Thoracic aorta (tissue), 2 donors: ENCODE measurements at regions not wholly inside any gene's neighbourhood (a gene's known extent, or its start where the extent isn't known, plus 50 kb on each side); places are given as distances from the start of the nearest gene placed in this dataset.

Experiments
- ATAC-seq: fragments of 150-250 bp; one replicate; pipeline ENCODE4 v1.8.0; 2017; ENCODE audit warnings: low read depth; ENCODE audit not compliant: insufficient number of reproducible peaks, low FRiP score
- DNase-seq: peaks from one replicate; pipeline ENCODE4 v3.0.0-alpha.2; 2020; ENCODE audit warnings: low spot score
- H3K27ac ChIP-seq, 2 donors: fragments of 200-600 bp; sonication (generic); 1 replicate in 1 of 2; 2 replicates in 1 of 2; pipeline ENCODE4 v1.5.1; 2016; ENCODE audit warnings: mild to moderate bottlenecking in 2 of 2, moderate library complexity in 2 of 2
- H3K27me3 ChIP-seq: fragments of 200-600 bp; sonication (generic); replicated peaks from 2 replicates; pipeline ENCODE4 v1.6.0; 2016; ENCODE audit warnings: mild to moderate bottlenecking; ENCODE audit not compliant: insufficient read depth
- H3K36me3 ChIP-seq: fragments of 200-600 bp; sonication (generic); one replicate; pipeline ENCODE4 v1.5.1; 2016
- H3K4me1 ChIP-seq, 2 donors: fragments of 200-600 bp; sonication (generic); 1 replicate in 1 of 2; 2 replicates in 1 of 2; pipeline versions ENCODE4 v1.5.1 to v1.6.0; 2016; ENCODE audit warnings: low read depth in 2 of 2, mild to moderate bottlenecking in 1 of 2; ENCODE audit not compliant: control insufficient read depth in 1 of 2
- H3K4me3 ChIP-seq: fragments of 200-600 bp; sonication (generic); 2 replicates; pipeline ENCODE4 v1.5.1; 2016; ENCODE audit warnings: mild to moderate bottlenecking
- H3K9me3 ChIP-seq: fragments of 200-600 bp; sonication (generic); 2 replicates; pipeline ENCODE4 v1.5.1; 2016
- TF ChIP-seq, protein P1 (sequence below): fragments of 200-600 bp; sonication (generic); IDR thresholded peaks from one replicate; pipeline ENCODE4 v1.5.1; 2019; ENCODE audit warnings: antibody characterized with exemption

DNA sequence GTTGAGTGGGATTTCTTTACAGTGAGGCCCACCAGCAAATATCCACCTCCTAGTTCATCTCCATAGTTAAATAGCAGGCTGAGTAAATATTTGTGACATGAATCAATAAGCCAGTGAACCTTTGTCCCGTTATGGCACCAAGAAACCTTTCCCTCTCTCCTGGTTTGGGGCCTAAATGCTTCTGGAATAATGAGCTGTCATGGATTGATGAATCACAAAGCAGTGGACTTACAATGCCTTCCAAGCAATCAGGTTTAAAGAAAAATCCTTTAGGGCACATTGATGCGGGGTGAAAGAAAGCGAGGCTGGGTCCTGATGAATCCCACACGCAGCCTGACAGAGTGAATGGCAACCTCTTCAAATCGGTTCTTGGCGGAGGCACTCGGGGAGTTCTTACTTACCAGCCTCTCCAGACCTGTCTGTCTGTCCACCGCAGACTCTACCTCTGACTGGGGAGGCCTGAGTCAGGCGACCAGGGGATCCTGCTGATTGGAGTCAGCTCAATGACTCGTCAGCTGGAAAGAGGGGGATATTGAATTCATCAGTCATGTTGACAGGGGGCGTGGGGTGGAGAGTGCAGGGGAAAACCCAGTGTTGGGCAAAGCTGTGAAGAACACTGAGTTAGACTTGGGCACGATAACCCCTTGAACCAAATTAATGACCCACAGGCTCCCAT, 247.3 kb downstream of the PLPP3 start:
- no peaks in the 10 kb centered on the region for H3K27me3 ChIP-seq
- no peak overlapping the region for H3K27ac ChIP-seq
- TF ChIP-seq, protein P1, sequence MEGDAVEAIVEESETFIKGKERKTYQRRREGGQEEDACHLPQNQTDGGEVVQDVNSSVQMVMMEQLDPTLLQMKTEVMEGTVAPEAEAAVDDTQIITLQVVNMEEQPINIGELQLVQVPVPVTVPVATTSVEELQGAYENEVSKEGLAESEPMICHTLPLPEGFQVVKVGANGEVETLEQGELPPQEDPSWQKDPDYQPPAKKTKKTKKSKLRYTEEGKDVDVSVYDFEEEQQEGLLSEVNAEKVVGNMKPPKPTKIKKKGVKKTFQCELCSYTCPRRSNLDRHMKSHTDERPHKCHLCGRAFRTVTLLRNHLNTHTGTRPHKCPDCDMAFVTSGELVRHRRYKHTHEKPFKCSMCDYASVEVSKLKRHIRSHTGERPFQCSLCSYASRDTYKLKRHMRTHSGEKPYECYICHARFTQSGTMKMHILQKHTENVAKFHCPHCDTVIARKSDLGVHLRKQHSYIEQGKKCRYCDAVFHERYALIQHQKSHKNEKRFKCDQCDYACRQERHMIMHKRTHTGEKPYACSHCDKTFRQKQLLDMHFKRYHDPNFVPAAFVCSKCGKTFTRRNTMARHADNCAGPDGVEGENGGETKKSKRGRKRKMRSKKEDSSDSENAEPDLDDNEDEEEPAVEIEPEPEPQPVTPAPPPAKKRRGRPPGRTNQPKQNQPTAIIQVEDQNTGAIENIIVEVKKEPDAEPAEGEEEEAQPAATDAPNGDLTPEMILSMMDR, result no peak
- no peaks in the 10 kb centered on the region for H3K9me3 ChIP-seq
- H3K36me3 ChIP-seq, result no peaks in the 10 kb centered on the region
- no peak overlapping the region for H3K4me3 ChIP-seq
- H3K4me1 ChIP-seq, result peaks cover 0 to 3% of the 10 kb centered on the region in 2 donors
- ATAC-seq, result no peak
- DNase-seq, result no peak

GRCh38 chr1:56331207-56331891, 248.0 kb downstream of the PLPP3 start:
- no peak overlapping the region for H3K4me3 ChIP-seq
- ATAC-seq (no peak), DNase-seq (no peak)
- H3K4me1 ChIP-seq, result peaks cover under 1 to 3% of the 10 kb centered on the region in 2 donors
- no peaks in the 10 kb centered on the region for H3K27me3 ChIP-seq
- no peaks in the 10 kb centered on the region for H3K9me3 ChIP-seq
- H3K27ac ChIP-seq, result no peak overlapping the region
- no peaks in the 10 kb centered on the region for H3K36me3 ChIP-seq
- TF ChIP-seq, protein P1, result no peak

DNA sequence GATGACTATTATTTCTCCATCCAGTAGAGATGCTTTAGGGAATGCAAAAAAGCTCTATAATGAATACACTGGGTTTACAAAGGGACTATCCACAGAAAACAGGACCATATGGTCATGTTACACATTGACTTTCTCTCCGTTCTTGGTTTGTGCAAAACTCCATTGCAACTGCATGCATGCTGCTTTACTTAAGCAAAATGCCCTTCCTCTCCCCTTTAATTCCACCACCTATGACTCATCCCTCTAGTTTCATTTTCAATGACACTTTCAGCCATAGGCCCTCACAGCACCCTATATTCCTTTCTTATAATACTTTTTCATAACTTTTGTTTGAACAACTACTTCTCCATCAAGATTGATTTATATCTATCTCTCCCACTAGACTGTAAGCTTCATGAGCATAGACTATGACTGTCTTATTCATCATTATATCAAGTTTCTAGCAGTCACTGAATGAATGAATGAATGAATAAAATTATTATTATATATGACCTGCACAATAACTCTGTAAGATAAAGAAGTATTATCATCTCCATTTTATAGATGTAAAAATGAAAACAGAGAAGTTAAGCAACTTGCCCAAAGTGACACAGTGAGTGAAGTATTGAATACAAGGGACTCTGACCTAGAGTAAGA, 248.9 kb downstream of the PLPP3 start:
- ATAC-seq (no peak), DNase-seq (no peak)
- no peaks in the 10 kb centered on the region for H3K36me3 ChIP-seq
- H3K9me3 ChIP-seq, result no peaks in the 10 kb centered on the region
- no peak overlapping the region for H3K27ac ChIP-seq
- H3K27me3 ChIP-seq, result no peaks in the 10 kb centered on the region
- TF ChIP-seq, protein P1, result no peak
- peaks cover 5 to 7% of the 10 kb centered on the region in 2 donors for H3K4me1 ChIP-seq
- H3K4me3 ChIP-seq, result no peak overlapping the region

DNA sequence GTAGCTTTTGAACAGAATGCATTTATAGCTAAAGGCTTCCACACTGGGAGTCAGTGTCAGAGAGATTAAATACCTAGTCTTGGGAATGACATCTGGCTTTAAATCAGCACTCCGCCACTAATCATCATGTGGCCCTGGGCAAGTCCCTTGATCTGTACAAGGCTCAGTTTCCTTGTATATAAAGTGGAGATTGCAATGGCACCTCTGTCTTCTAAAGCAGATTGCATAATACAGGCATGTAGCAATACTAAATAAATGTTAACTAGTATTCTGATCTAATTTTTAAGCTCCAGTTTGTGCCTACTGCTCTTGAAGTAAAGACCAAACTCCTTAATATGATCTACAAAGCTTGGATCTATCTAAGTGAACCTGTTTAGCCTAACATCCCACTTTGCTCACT, 249.4 kb downstream of the PLPP3 start:
- Histone ChIP-seq H3K4me1 (peaks cover 5 to 7% of the 10 kb centered on the region in 2 donors), H3K27ac (no peak overlapping the region), H3K4me3 (no peak overlapping the region), H3K27me3 (no peaks in the 10 kb centered on the region), H3K36me3 (no peaks in the 10 kb centered on the region), H3K9me3 (no peaks in the 10 kb centered on the region)
- no peak for ATAC-seq
- no peak for DNase-seq
- TF ChIP-seq, protein P1, result no peak

- no peaks in the 10 kb centered on the region for H3K36me3 ChIP-seq
- H3K4me1 ChIP-seq, result peaks cover 5 to 7% of the 10 kb centered on the region in 2 donors
Measured at GRCh38 chr1:56327195-56327594, 252.2 kb downstream of the PLPP3 start.

More at GRCh38 chr1:56327195-56327594, 252.2 kb downstream of the PLPP3 start:
- no peak overlapping the region for H3K4me3 ChIP-seq
- ATAC-seq, result no peak
- H3K27me3 ChIP-seq, result no peaks in the 10 kb centered on the region
- H3K27ac ChIP-seq, result no peak overlapping the region
- H3K9me3 ChIP-seq, result no peaks in the 10 kb centered on the region
- DNase-seq, result no peak
- TF ChIP-seq, protein P1, result no peak
